AG09319 (cell line): ENCODE measurements at regions not wholly inside any gene's neighbourhood (a gene's known extent, or its start where the extent isn't known, plus 50 kb on each side); places are given as distances from the start of the nearest gene placed in this dataset.
"Not testable (repeated sequence)": the region's sequence is repeated elsewhere in the genome, so short reads cannot be mapped to it uniquely, and the experiment has no call there.

Source experiments
- DNase-seq: peaks from one replicate; pipeline ENCODE4 v3.0.0-alpha.2; 2010; ENCODE audit warnings: low read depth; ENCODE audit errors: extremely low read depth
- CTCF ChIP-seq: IDR thresholded peaks from 2 replicates; pipeline ENCODE4 v1.5.1; 2011; ENCODE audit warnings: low read depth, mild to moderate bottlenecking, inconsistent platforms, low read length, moderate library complexity

GRCh38 chr13:60230593-60230992 is 66.9 kb upstream of the DIAPH3 start:
- TF ChIP-seq CTCF = no peak
- no peak for DNase-seq

GRCh38 chr13:60242043-60242595 is 78.4 kb upstream of the DIAPH3 start:
- no peak for DNase-seq
- TF ChIP-seq CTCF = no peak

DNA sequence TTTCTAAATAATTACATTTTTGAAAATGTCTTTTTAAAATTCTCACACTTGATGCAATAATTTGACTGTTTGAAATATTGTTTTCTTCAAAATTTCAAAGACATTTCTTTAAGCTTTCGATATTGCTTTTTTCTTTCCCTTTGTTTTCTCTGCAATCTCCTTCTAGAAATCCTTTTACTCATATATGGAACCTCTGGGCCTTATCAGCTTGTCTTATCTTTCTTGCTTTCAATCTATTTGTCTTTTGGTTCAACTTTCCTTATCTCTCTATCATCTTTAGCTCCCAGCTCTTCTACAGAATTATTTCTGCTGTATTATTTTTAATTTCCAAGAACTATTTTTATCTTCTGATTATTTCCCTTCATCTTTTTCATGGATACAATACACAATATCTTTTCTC is 80.7 kb upstream of the DIAPH3 start:
- DNase-seq = no peak
- TF ChIP-seq CTCF = no peak

- DNase-seq = not testable (repeated sequence)
Observed at GRCh38 chr13:60251419-60251818, 87.7 kb upstream of the DIAPH3 start.

- no peak for DNase-seq
- no peak for TF ChIP-seq CTCF
Observed at GRCh38 chr13:60258349-60258748, 94.6 kb upstream of the DIAPH3 start.

- TF ChIP-seq CTCF = no peak
- DNase-seq = no peak
Observed at GRCh38 chr13:60260440-60260839, 96.7 kb upstream of the DIAPH3 start.

GRCh38 chr13:60261432-60262351 is 98.0 kb upstream of the DIAPH3 start:
- DNase-seq = no peak
- TF ChIP-seq CTCF = no peak
